WTC11 (cell line): ENCODE measurements at regions not wholly inside any gene's neighbourhood (a gene's known extent, or its start where the extent isn't known, plus 50 kb on each side); places are given as distances from the start of the nearest gene placed in this dataset.

Source experiments
- ATAC-seq: fragments of 200-7000 bp; cut with Tn5 transposase; 2 replicates; pipeline ENCODE4 v1.10.0; 2021; ENCODE audit warnings: mild to moderate bottlenecking, moderate library complexity
- CTCF ChIA-PET: fragments of 300-600 bp; sonication (Branson Sonifier 250); formaldehyde crosslinking; loops from one replicate; lab custom pipeline; 2021; ENCODE audit warnings: antibody characterized with exemption; lab: Charles Lee
- POLR2A ChIA-PET: fragments of 350-600 bp; sonication (Branson Sonifier 250); formaldehyde crosslinking; loops from one replicate; lab custom pipeline; 2021; ENCODE audit warnings: antibody characterized with exemption; lab: Charles Lee
- DNase-seq: peaks from one replicate; pipeline ENCODE4 v3.0.0; 2021; ENCODE audit warnings: low spot score
- H3K27ac Mint-ChIP-seq: 2 replicates; pipeline ENCODE4 v1.8.0; 2021; ENCODE audit warnings: mixed read lengths
- H3K27me3 Mint-ChIP-seq: 2 replicates; pipeline ENCODE4 v1.8.0; 2021; ENCODE audit warnings: low read depth, mild to moderate bottlenecking, moderate library complexity, mixed read lengths
- H3K36me3 Mint-ChIP-seq: 2 replicates; pipeline ENCODE4 v1.8.0; 2021; ENCODE audit warnings: mixed read lengths
- H3K4me1 Mint-ChIP-seq: 2 replicates; pipeline ENCODE4 v1.8.0; 2022; ENCODE audit warnings: mixed read lengths
- H3K4me3 Mint-ChIP-seq: 2 replicates; pipeline ENCODE4 v1.8.0; 2021; ENCODE audit warnings: mild to moderate bottlenecking, moderate library complexity, mixed read lengths
- H3K9me3 Mint-ChIP-seq: 2 replicates; pipeline ENCODE4 v1.8.0; 2021; ENCODE audit warnings: mixed read lengths
- CREM ChIP-seq: sonication (generic); formaldehyde crosslinking; IDR thresholded peaks from 2 replicates; pipeline ENCODE4 v1.8.1; 2022; ENCODE audit warnings: mild to moderate bottlenecking, missing genetic modification reagents, moderate library complexity
- JUN ChIP-seq: sonication (generic); formaldehyde crosslinking; IDR thresholded peaks from 2 replicates; pipeline ENCODE4 v1.8.0; 2023; ENCODE audit warnings: mild to moderate bottlenecking, missing genetic modification reagents
- NR3C1 ChIP-seq: sonication (generic); formaldehyde crosslinking; conservative IDR thresholded peaks from 2 replicates; pipeline ENCODE4 v1.8.1; 2023; ENCODE audit warnings: low read depth, mild to moderate bottlenecking, missing genetic modification reagents
- OVOL2 ChIP-seq: fragments of 250-450 bp; sonication (Bioruptor Pico); IDR thresholded peaks from 2 replicates; pipeline ENCODE4 v1.9.0; 2021; ENCODE audit warnings: mild to moderate bottlenecking, borderline replicate concordance
- SMAD4 ChIP-seq: sonication (generic); formaldehyde crosslinking; IDR thresholded peaks from 2 replicates; pipeline ENCODE4 v1.8.0; 2022; ENCODE audit warnings: mild to moderate bottlenecking, missing genetic modification reagents
- TP53 ChIP-seq: sonication (generic); formaldehyde crosslinking; IDR thresholded peaks from 2 replicates; pipeline ENCODE4 v1.8.1; 2023; ENCODE audit warnings: mild to moderate bottlenecking, missing genetic modification reagents
- ZNF138 ChIP-seq: sonication (generic); formaldehyde crosslinking; conservative IDR thresholded peaks from 2 replicates; pipeline ENCODE4 v1.8.1; 2022; ENCODE audit warnings: mild to moderate bottlenecking, moderate library complexity, missing genetic modification reagents
- TF ChIP-seq, protein P1 (sequence below): sonication (generic); formaldehyde crosslinking; IDR thresholded peaks from 2 replicates; pipeline ENCODE4 v1.8.1; 2023; ENCODE audit warnings: mild to moderate bottlenecking, missing genetic modification reagents, moderate library complexity
- TF ChIP-seq, protein P2 (sequence below): sonication (generic); formaldehyde crosslinking; conservative IDR thresholded peaks from 2 replicates; pipeline ENCODE4 v1.8.1; 2022; ENCODE audit warnings: mild to moderate bottlenecking, missing genetic modification reagents
- TF ChIP-seq, protein P3 (sequence below): fragments of 250-450 bp; sonication (Bioruptor Pico); IDR thresholded peaks from 2 replicates; pipeline ENCODE4 v1.9.0; 2021; ENCODE audit warnings: mild to moderate bottlenecking, borderline replicate concordance
- TF ChIP-seq, protein P4 (sequence below): fragments of 250-450 bp; sonication (Bioruptor Pico); IDR thresholded peaks from 2 replicates; pipeline ENCODE4 v1.9.0; 2021; ENCODE audit warnings: mild to moderate bottlenecking
- TF ChIP-seq, protein P5 (sequence below): sonication (generic); formaldehyde crosslinking; IDR thresholded peaks from 2 replicates; pipeline ENCODE4 v1.8.1; 2022; ENCODE audit warnings: low read depth, mild to moderate bottlenecking, moderate library complexity, missing genetic modification reagents, borderline replicate concordance
- TF ChIP-seq, protein P6 (sequence below): sonication (generic); formaldehyde crosslinking; IDR thresholded peaks from 2 replicates; pipeline ENCODE4 v1.8.0; 2023; ENCODE audit warnings: missing genetic modification reagents, mild to moderate bottlenecking, borderline replicate concordance

DNA sequence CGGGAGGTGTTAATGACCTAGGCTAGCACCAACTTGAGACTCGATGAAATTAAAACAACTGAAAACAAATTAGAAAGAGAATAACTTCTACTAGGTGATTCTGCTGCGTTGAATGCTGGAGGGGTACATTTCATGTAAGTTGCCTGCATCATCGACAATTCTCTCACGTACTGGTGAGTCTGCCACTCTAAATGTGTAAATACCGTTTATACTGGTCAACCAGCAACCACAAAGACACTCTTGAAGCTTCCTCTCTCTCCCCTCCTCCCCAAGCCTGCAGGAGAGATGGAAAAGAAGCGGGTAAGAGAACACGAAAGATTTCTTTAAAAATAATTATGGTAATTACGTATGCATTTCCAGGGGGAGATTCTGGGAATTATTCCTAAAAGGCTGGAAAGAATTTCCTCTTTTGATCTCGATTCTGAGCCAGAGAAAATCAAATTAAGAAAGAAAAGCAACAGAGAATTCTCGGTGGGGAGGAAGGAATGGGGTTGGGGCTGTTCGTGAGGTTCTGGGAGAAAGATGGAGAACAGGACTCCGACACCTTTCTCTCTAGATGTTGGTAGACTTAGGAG, 68.6 kb upstream of the MRTFB start:
- ChIA-PET CTCF (interaction anchor here (1.1 kb wide), 2 partner anchors 11 to 17 kb away, joined by 3 to 6 read pairs; no protein-coding TSS in a partner anchor), POLR2A (no interaction called here)
- no peaks in the 10 kb centered on the region for H3K36me3 Mint-ChIP-seq
- ATAC-seq (no peak), DNase-seq (no peak)
- TF ChIP-seq JUN (CRISPR knock-in tag) (no peak), ZNF138 (CRISPR knock-in tag) (no peak), NR3C1 (CRISPR knock-in tag) (no peak), SMAD4 (CRISPR knock-in tag) (no peak), CREM (CRISPR knock-in tag) (no peak), OVOL2 (CRISPR knock-in tag) (no peak), TP53 (CRISPR knock-in tag) (no peak)
- TF ChIP-seq, protein P1, sequence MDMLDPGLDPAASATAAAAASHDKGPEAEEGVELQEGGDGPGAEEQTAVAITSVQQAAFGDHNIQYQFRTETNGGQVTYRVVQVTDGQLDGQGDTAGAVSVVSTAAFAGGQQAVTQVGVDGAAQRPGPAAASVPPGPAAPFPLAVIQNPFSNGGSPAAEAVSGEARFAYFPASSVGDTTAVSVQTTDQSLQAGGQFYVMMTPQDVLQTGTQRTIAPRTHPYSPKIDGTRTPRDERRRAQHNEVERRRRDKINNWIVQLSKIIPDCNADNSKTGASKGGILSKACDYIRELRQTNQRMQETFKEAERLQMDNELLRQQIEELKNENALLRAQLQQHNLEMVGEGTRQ (CRISPR knock-in tag), result no peak
- TF ChIP-seq, protein P2, sequence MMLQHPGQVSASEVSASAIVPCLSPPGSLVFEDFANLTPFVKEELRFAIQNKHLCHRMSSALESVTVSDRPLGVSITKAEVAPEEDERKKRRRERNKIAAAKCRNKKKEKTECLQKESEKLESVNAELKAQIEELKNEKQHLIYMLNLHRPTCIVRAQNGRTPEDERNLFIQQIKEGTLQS, result no peak
- TF ChIP-seq, protein P3, sequence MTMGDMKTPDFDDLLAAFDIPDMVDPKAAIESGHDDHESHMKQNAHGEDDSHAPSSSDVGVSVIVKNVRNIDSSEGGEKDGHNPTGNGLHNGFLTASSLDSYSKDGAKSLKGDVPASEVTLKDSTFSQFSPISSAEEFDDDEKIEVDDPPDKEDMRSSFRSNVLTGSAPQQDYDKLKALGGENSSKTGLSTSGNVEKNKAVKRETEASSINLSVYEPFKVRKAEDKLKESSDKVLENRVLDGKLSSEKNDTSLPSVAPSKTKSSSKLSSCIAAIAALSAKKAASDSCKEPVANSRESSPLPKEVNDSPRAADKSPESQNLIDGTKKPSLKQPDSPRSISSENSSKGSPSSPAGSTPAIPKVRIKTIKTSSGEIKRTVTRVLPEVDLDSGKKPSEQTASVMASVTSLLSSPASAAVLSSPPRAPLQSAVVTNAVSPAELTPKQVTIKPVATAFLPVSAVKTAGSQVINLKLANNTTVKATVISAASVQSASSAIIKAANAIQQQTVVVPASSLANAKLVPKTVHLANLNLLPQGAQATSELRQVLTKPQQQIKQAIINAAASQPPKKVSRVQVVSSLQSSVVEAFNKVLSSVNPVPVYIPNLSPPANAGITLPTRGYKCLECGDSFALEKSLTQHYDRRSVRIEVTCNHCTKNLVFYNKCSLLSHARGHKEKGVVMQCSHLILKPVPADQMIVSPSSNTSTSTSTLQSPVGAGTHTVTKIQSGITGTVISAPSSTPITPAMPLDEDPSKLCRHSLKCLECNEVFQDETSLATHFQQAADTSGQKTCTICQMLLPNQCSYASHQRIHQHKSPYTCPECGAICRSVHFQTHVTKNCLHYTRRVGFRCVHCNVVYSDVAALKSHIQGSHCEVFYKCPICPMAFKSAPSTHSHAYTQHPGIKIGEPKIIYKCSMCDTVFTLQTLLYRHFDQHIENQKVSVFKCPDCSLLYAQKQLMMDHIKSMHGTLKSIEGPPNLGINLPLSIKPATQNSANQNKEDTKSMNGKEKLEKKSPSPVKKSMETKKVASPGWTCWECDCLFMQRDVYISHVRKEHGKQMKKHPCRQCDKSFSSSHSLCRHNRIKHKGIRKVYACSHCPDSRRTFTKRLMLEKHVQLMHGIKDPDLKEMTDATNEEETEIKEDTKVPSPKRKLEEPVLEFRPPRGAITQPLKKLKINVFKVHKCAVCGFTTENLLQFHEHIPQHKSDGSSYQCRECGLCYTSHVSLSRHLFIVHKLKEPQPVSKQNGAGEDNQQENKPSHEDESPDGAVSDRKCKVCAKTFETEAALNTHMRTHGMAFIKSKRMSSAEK (CRISPR knock-in tag), result no peak
- TF ChIP-seq, protein P4, sequence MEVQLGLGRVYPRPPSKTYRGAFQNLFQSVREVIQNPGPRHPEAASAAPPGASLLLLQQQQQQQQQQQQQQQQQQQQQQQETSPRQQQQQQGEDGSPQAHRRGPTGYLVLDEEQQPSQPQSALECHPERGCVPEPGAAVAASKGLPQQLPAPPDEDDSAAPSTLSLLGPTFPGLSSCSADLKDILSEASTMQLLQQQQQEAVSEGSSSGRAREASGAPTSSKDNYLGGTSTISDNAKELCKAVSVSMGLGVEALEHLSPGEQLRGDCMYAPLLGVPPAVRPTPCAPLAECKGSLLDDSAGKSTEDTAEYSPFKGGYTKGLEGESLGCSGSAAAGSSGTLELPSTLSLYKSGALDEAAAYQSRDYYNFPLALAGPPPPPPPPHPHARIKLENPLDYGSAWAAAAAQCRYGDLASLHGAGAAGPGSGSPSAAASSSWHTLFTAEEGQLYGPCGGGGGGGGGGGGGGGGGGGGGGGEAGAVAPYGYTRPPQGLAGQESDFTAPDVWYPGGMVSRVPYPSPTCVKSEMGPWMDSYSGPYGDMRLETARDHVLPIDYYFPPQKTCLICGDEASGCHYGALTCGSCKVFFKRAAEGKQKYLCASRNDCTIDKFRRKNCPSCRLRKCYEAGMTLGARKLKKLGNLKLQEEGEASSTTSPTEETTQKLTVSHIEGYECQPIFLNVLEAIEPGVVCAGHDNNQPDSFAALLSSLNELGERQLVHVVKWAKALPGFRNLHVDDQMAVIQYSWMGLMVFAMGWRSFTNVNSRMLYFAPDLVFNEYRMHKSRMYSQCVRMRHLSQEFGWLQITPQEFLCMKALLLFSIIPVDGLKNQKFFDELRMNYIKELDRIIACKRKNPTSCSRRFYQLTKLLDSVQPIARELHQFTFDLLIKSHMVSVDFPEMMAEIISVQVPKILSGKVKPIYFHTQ (CRISPR knock-in tag), result no peak
- TF ChIP-seq, protein P5, sequence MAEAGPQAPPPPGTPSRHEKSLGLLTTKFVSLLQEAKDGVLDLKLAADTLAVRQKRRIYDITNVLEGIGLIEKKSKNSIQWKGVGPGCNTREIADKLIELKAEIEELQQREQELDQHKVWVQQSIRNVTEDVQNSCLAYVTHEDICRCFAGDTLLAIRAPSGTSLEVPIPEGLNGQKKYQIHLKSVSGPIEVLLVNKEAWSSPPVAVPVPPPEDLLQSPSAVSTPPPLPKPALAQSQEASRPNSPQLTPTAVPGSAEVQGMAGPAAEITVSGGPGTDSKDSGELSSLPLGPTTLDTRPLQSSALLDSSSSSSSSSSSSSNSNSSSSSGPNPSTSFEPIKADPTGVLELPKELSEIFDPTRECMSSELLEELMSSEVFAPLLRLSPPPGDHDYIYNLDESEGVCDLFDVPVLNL, result no peak
- TF ChIP-seq, protein P6, sequence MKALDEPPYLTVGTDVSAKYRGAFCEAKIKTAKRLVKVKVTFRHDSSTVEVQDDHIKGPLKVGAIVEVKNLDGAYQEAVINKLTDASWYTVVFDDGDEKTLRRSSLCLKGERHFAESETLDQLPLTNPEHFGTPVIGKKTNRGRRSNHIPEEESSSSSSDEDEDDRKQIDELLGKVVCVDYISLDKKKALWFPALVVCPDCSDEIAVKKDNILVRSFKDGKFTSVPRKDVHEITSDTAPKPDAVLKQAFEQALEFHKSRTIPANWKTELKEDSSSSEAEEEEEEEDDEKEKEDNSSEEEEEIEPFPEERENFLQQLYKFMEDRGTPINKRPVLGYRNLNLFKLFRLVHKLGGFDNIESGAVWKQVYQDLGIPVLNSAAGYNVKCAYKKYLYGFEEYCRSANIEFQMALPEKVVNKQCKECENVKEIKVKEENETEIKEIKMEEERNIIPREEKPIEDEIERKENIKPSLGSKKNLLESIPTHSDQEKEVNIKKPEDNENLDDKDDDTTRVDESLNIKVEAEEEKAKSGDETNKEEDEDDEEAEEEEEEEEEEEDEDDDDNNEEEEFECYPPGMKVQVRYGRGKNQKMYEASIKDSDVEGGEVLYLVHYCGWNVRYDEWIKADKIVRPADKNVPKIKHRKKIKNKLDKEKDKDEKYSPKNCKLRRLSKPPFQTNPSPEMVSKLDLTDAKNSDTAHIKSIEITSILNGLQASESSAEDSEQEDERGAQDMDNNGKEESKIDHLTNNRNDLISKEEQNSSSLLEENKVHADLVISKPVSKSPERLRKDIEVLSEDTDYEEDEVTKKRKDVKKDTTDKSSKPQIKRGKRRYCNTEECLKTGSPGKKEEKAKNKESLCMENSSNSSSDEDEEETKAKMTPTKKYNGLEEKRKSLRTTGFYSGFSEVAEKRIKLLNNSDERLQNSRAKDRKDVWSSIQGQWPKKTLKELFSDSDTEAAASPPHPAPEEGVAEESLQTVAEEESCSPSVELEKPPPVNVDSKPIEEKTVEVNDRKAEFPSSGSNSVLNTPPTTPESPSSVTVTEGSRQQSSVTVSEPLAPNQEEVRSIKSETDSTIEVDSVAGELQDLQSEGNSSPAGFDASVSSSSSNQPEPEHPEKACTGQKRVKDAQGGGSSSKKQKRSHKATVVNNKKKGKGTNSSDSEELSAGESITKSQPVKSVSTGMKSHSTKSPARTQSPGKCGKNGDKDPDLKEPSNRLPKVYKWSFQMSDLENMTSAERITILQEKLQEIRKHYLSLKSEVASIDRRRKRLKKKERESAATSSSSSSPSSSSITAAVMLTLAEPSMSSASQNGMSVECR (CRISPR knock-in tag), result no peak
- H3K27me3 Mint-ChIP-seq, result peaks cover 3% of the 10 kb centered on the region; the same call in 1 of the 2 replicates
- H3K27ac Mint-ChIP-seq, result no peak overlapping the region
- H3K9me3 Mint-ChIP-seq, result no peaks in the 10 kb centered on the region
- H3K4me3 Mint-ChIP-seq, result peak overlapping the region; percentile 64
- H3K4me1 Mint-ChIP-seq, result peaks cover 22% of the 10 kb centered on the region
